ENCODE measurements at regions not wholly inside any gene's neighbourhood (a gene's known extent, or its start where the extent isn't known, plus 50 kb on each side); places are given as distances from the start of the nearest gene placed in this dataset.

- DNase-seq: no peak
Measured at GRCh38 chr11:110912437-110912836, 200.2 kb upstream of the ARHGAP20 start.

GRCh38 chr11:110910384-110910783 lies 198.1 kb upstream of the ARHGAP20 start:
- no peak for DNase-seq

- no peak for DNase-seq
Measured at GRCh38 chr11:110909336-110909735, 197.1 kb upstream of the ARHGAP20 start.

DNA sequence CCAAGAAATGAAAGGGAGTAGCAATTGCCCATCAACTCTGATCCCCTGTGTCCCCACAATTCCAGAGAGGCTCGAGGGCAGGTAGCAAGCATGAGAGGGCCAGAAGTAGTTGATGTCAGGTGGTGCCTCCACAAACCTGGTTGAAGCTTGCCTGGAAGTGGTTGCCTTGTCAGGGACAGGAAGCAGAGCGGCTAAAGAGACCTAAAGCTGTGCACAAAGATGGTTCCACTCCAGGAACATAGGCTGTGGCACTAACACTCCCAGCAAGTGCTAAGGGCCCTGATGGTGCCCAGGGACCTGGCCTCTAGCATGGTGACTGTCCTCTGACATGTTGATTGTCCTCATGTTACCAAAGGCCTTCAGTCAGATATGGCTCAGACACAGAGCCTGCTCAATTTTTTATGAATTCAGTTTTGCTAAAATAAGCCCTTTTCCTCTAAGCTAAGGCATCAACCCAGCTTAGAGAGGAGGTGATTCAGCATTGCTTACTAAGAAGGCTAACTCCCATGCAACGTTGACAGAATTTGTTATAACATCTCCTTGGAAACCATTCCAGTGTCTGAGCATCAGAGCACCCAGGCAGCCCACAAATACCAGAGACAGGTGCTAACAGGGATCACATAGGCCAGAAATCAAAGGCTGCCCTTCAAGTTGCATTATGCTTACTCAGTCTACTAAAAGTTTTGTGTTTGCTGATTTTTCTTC lies 196.3 kb upstream of the ARHGAP20 start:
- peak in 1 of 6 experiments; percentile 6 for DNase-seq

- DNase-seq: peak in 3 of 6 experiments; percentile 59 to 72 (median 63)
Measured at GRCh38 chr11:110907629-110908028, 195.4 kb upstream of the ARHGAP20 start.

DNA sequence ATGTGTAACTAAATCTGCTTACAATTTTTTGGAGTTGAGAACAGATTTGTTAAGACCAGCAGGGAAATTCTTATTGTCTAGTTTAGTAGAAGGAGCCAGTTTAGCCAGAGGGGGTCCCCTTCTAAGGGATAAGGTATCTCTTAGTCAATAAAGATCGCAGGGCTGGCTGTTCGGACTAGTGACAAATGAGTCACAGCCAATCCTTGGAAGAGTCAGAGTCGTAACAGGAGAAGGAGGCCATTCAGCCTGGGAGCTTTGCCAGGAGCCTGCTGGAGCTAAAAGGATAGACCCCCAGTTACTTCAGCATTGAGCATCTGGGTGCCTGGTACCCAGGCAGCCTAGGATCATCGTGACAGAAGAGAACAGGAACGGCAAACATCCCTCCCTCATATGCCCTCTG lies 191.6 kb upstream of the ARHGAP20 start:
- no peak for DNase-seq

DNA sequence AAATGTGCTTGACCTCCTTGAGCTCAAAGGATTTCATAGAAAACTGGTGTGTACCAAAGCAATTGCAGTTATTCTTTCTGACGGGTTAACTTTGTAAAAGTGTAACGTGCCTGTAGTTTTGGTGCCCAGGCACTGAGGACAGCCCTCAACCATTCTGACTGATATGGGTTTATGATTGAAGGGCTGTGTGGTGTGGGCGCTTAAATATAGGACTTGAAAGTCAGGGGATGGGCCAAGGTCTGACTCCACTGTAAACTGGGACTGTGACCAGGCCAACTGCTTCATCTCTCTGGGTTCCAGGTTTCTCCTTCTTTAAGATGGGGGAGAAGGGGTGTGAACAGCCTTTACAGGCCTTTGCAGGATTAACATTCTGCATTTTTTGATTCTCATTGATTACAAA lies 191.1 kb upstream of the ARHGAP20 start:
- DNase-seq: no peak

DNA sequence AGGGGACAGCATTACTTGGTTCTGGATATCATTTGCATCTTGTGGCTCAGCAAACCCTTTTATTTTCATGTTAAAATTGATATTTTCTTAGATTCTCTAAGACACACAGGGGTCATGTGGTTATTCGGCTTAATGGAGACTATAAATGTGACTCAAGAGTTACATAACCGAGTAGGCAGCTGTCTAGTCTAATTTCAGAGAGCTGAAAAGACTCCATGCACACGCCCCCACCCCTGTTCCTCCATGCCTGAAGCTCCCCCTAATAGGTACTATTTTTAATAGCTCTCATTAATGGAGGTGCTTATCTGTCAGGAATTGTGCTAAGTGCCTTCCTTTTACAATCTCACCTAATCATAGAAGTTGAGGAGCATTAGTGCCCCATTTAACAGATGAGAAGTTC lies 189.2 kb upstream of the ARHGAP20 start:
- DNase-seq: no peak

GRCh38 chr11:110900426-110900825 lies 188.2 kb upstream of the ARHGAP20 start:
- DNase-seq: no peak

GRCh38 chr11:110897035-110897434 lies 184.8 kb upstream of the ARHGAP20 start:
- no peak for DNase-seq

DNA sequence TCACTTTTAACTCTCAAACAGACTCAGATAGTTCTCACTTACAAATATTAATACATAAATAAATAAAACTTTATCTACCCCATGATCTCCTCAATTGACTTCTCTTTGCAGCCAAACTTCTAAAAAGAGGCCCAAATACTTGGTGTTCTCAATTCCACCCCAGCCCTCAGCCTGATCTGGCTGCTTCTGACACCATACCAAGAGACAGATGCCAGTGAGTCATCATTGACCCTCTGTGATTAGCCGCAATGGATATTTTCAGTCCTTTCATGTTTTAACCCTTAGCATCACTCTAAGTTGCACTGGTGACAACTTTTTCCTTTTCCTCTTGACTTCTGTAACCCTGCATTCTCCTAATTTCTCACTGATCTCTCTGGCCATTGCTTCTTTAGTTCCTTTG lies 184.1 kb upstream of the ARHGAP20 start:
- DNase-seq: no peak

GRCh38 chr11:110894224-110894623 lies 182.0 kb upstream of the ARHGAP20 start:
- no peak for DNase-seq

GRCh38 chr11:110892741-110893285 lies 180.6 kb upstream of the ARHGAP20 start:
- no peak for DNase-seq

GRCh38 chr11:110891411-110891810 lies 179.2 kb upstream of the ARHGAP20 start:
- no peak for DNase-seq

DNA sequence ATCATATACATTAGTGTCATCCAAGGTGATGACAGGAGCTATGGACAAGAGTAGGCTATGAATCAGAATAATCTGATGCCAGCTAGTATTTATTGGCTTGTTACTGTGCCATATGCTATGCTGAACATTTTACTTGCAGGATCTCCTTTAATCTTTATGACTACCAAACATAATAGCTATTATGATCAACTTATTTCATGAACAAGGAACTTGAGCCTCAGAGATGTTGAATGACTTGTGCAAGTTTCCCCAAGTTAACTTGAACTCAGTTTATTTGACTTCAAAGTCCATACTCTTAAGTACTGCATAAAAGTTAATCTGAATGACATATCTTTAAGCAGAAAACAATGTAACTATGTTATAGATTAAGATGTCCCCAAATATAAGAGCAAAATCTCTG lies 178.8 kb upstream of the ARHGAP20 start:
- no peak for DNase-seq

GRCh38 chr11:110886288-110886970 lies 174.2 kb upstream of the ARHGAP20 start:
- DNase-seq: no peak

DNA sequence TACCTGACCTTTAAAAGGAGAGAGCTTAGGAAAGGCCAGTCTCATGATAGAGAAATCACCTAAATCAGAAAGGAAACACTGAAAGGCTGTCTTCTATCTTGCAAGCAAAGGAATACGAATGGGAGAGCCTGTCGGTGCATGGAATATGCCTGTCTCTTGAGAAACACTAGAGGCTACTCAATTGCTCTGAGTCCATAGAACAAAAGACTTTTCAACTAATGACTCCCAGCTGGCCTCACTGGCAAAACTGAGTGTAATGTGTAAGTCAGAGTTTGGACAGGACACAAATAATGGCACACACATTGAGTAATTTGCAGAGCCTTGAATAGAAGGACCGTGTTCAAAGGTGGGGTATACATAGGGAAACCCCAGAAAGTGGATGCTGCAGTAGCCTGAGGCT lies 171.0 kb upstream of the ARHGAP20 start:
- DNase-seq: no peak

DNA sequence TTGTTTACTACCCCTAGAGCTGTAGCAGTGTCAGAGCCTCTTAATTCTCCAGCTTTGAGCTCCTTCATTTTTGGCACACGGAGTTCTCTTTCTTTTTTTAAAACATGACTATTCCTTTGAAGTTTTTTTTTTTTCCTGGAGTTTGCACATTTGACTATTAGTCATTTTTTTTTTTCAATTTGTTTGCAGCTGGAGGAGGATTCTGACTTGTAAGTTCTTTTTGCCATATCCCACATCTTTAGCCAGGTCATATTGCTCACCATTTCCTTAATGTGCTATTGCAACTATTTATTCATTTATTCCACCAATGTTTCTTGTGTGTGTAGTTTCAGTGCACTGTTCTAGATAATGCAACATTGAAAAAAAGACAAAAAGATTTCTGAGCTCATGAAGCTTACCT lies 166.3 kb upstream of the ARHGAP20 start:
- DNase-seq: no peak

DNA sequence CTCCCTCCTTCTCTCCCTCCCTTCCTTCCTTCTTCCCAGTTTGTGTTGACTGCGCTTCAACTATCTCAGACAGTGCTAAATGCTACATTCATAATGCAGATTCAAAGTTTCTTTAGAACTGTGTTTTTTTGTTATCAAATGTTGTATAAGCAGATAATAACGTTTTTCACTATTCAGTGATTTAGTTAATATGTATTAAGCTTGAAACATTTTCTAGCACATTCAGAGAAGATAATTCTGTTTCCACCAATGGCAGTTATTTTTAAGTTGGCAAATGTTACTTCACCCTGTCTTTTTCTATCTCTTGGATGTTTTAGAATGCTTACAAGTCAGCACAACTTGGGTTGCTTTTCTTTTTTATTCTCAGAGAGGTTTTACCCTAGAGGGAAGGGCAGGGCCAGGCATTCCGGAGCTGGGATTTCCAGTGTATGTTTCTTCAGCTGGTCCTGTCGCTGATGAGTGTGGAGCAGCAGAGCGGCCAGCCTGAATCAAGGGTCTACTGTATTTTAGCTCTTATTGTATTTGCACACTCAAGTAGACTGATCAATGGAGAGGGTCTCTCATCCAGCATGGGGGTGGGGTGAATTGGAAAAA lies 162.3 kb upstream of the ARHGAP20 start:
- DNase-seq: no peak

- DNase-seq: no peak
Measured at GRCh38 chr11:110873975-110874374, 161.7 kb upstream of the ARHGAP20 start.

- DNase-seq: no peak
Measured at GRCh38 chr11:110870816-110871522, 158.7 kb upstream of the ARHGAP20 start.

DNA sequence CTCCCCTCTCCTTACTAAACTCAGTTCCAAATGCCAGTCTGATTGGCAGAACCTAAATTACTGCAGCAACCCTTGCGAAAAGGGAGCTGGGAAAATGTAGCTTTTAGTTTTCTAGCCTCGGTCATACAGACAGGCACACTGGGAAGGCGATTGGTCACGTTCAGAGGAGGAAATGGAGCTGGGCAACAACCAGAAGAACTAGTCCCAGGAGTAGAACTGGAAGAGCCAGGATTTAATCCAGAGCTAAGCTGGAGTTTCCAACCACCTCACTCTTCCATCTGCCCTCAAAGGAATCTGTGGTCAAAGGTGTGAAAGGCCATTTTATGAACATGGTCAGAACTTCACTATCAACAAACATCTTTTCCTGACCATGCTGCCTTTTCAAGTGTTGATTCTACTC lies 155.7 kb upstream of the ARHGAP20 start:
- DNase-seq: no peak

DNA sequence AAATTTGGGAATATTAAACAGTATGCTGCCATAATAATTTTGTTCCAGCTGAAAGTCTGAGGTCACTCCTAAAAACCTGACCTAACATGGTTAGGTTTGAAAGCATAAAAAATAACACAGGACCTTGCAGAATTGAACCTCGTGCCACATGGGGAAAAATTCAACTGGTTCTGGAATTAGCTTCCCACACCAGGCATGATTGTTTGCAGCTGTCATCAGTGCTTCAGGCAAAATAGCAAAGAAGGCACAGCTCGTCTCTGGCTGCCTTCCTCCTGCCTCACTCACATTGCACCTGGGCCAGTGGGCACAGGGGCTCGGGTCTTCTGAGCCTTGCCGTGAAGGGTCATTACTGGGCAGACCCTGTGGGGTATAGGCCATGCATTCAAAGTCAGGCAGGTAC lies 153.8 kb upstream of the ARHGAP20 start:
- no peak for DNase-seq

Data from stimulated activated naive CD4-positive, alpha-beta T cell (primary cell).